ENCODE measurements at regions not wholly inside any gene's neighbourhood (a gene's known extent, or its start where the extent isn't known, plus 50 kb on each side); places are given as distances from the start of the nearest gene placed in this dataset.
A peak's percentile ranks its signal among the peaks of the same experiment; 100 is the strongest.
"Not testable (repeated sequence)": the region's sequence is repeated elsewhere in the genome, so short reads cannot be mapped to it uniquely, and the experiment has no call there.

DNA sequence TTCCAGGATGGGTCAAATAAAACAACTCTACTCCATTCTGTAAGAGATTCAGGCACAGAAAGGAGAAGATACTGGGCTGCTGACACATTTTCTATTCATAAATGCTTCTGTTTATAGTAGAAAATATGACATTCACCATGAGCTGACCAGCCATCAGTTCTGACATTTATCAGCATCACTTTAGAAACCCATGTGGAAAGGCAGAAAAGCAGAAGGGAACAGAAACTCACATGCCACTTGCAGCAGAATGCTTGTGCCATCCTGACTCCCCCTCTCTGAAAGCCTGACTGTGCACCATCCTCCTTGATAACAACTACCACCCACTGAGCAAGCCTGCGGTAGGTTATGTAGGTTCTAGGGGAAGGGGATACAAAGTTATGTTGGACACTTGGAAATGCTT is 527.7 kb downstream of the TTLL7 start:
- DNase-seq (ENCODE audit: extremely low read depth, low read depth), result not testable (repeated sequence)

DNA sequence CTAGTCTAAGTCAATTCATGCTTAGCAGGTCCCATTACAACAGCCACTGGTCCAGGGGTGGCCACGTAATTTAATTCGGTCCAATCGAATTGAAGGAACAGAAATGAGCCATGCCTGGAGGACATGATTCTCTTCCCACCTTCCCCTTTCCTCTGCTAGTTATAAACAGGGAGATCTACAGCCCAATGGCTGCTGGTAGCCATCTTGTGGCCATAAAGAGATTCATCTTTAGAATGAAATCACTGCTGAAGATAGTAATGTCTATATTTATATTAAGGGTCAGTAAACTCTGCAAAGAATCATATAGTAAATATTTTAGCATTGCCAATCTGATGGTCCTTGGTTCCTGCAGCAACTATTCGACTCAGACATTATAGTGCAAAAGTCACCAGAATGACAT is 530.6 kb downstream of the TTLL7 start:
- DNase-seq (ENCODE audit: extremely low read depth, low read depth), result not testable (repeated sequence)

- not testable (repeated sequence) for DNase-seq (ENCODE audit: extremely low read depth, low read depth)
These were observed 541.1 kb downstream of the TTLL7 start for GRCh38 chr1:83457735-83458248.

DNA sequence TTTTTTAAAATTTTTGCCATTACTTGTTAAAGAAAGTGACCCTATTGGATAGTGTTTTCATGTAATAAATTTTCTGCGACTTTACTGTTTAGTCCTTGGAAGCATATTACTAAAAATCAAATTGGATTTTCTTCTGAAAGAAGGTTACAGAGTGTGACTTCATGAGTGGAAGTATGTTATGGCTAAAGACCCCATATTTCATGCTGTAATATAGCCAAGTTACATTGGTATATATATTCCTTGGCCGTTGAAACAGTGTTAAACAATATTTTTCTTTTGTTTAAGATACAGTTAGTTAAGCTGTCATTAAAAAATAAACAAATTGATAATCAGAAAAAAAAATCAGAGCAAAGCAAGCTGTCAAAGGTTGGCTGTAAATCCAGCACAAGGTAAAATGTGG is 541.7 kb downstream of the TTLL7 start:
- DNase-seq (ENCODE audit: extremely low read depth, low read depth), result not testable (repeated sequence)

DNA sequence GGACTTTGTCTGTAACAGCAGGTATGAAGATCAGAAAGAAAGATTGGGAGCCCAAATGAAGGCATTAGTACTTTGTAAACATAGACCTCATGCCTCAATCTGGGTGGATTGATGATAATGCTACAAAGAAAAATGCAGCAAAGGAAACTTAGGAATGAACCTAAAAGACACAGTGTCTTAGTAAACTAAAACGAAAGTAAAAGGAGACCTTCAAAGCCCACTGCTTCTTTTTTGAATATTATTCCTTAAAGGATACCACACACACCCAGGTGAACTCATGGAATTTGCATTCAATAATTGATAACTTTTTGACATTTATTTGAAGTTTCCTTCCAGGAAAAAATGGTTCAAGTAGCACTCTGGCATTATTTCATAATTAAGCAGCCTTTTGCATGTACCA is 543.2 kb downstream of the TTLL7 start:
- not testable (repeated sequence) for DNase-seq (ENCODE audit: extremely low read depth, low read depth)

DNA sequence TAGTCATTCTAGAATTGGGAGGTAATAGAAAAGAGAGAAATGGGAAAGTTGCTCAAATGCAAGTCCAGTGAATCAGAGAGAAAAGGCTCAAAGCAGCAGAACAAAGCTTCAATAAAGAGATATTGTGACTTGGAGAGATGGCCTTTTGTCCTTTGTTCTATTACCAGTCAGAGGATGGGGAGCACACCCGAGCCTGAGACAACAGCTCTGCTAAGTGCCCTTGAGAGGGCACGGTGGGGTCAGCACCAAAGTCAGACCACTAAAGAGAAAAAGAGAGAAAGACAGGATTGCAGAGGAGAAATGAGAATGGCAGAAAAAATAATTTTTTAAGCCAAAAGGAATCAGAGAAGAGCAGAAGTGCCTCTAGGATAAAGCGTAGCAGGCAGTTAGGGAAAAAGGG is 553.1 kb downstream of the TTLL7 start:
- DNase-seq (ENCODE audit: extremely low read depth, low read depth), result not testable (repeated sequence)

- not testable (repeated sequence) for DNase-seq (ENCODE audit: extremely low read depth, low read depth)
These were observed 556.5 kb downstream of the TTLL7 start for GRCh38 chr1:83442412-83442811.

DNA sequence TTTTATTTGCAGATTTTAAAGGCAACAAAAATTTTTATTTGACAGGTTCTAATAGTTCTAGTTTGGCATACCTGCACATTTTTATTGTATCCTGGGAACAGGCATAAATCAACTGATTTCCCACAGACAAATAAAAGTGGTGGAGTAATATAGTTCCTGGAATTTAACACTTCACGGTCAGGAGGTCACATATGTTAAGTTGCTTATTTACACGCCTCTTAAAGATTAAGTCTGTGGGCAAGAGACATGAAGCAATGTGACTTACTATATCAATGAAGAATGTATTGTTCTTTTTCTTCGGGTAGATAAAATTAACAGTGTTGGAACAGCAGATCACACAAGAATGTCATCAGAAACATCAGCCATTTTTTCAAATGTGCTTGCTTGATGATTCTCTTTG is 558.3 kb downstream of the TTLL7 start:
- not testable (repeated sequence) for DNase-seq (ENCODE audit: extremely low read depth, low read depth)

GRCh38 chr1:83440021-83440420 is 558.9 kb downstream of the TTLL7 start:
- DNase-seq (ENCODE audit: extremely low read depth, low read depth), result not testable (repeated sequence)

- DNase-seq (ENCODE audit: extremely low read depth, low read depth), result not testable (repeated sequence)
These were observed 560.6 kb downstream of the TTLL7 start for GRCh38 chr1:83438316-83438715.

DNA sequence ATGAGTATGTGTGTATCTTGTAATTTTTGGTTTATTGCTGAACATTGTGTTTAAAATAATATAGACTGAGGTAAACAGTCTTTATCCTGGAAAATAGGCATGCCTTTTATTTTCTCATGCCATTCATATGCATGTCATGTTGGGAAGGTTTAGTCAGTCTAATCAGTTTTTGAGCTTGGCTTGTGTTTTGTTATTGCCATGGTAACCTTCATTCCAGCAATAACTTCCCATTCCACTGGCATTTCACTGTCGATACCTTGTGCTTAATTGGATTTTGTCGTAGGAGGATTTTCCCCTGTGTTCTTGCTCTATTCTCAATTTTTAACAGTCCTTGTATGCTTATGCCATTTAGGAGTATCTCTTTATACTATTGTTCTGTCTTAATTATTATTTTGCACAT is 563.6 kb downstream of the TTLL7 start:
- DNase-seq (ENCODE audit: extremely low read depth, low read depth), result not testable (repeated sequence)

GRCh38 chr1:83427566-83427965 is 571.4 kb downstream of the TTLL7 start:
- DNase-seq (ENCODE audit: extremely low read depth, low read depth), result not testable (repeated sequence)

DNA sequence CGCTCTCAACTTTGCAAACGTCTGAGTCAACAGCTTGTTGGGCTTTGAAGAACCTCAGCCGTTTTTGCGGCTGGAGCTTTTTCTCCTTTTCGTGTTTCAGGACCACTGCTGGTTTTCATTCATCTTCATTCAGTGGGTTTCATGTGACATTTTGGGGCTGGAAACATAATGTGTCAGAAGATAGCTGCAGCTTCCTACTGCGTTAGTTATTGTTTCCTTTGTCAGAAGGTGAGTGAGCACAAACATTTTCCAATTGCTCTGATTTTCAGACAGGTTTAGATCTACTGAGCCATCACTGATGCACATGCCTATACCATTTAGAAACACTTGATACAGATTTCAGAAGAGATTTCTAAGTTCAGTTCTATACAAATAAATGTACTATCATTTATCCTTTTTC is 575.5 kb downstream of the TTLL7 start:
- not testable (repeated sequence) for DNase-seq (ENCODE audit: extremely low read depth, low read depth)

GRCh38 chr1:83418558-83418957 is 580.4 kb downstream of the TTLL7 start:
- no peak for DNase-seq (ENCODE audit: extremely low read depth, low read depth)
- TF ChIP-seq CTCF (IDR thresholded peaks at IDR 0.05; ENCODE audit: low read depth, low read length), result no peak

DNA sequence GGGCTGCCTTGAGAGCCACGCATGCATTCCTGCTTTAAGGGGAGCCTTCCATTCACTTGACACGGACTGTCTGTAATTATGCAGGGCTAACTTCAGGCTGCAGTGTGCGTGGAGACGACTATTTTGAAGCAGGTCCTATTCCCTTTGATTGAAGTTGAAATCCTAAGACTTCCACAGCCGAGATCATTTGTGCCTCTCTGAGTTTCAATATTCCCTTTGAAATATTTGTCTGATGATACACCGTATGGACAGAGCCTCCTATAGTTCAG is 585.2 kb downstream of the TTLL7 start:
- DNase-seq (ENCODE audit: extremely low read depth, low read depth), result not testable (repeated sequence)

DNA sequence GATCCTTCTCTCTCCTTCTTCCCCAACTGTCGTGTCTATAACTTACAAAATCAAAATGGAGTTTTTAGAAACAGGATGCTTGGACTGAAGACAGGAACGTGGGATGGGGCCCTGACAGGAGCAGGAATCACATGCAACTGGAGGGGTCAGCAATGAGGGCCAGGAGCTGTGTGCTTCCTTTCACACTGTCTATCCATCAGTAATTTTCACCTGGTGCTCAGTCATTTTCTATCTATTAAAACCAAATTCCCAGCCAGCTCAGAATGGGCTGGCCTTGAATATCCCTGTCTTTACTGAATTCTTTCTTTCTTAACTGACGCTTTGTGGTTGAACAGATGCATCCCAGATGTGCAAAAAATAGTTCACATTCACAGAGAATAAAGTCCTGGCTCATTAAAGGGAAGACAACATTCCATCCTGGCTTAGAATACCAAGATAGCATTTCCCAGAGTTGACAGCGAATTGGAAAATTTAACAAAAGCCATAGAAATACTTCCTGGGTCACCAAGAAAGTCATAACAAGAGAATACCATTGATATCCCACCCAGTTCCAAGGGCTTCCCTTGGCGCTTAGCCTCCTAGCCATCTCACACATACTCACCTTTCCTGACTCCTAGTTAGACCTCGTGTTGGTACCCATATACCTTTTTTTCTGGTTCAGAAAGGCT is 588.1 kb downstream of the TTLL7 start:
- peak; percentile 2 for DNase-seq (ENCODE audit: extremely low read depth, low read depth)

DNA sequence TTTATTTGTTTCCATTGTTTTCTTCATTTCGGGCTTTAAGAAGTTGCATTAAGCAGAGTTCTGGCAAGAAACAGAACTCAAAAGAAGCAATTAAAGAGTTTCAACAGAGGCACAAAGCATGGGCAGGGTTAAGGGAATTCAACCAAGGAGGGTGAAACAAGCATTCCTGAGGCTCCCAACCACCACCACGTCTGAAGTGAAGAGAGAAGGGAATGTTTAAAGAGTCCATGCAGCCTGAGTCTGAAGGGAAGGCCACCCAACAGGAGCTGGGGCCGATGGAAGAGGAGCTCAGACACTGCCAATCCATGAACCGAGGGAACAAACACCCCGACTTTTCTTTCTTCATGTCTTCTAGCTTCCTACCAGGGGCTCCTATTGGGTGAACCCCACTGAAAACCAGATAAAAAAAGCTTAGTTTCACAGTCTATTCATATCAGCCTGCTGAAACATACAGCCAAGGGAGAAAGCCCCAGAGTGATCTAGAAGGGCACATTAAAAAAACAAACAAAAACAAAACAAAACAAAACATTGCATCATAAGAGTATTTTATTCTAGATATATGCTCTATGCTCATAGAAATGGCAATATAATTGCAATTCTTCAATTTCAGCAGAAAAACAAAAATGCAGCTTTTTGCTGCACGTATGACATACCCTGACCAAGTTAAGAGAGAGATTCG is 592.1 kb downstream of the TTLL7 start:
- not testable (repeated sequence) for DNase-seq (ENCODE audit: extremely low read depth, low read depth)

DNA sequence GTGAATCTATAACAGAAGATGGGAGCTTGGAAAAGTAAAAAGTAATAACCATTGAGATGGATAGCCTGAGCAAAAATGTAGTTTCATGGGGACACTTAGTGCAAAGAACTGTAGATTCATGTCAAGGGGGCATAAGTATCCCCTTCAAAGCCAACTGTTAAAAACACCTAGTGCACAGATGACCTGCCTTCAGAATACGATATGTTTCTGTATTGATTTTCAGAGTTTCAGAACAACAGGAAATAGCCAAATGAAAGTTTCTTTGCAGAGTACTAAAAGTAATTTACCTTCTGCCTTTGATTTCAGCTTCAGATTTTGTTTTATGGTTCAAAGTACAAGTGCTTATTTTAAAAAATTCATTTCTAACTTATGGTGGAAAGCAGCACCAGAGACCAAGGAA is 593.1 kb downstream of the TTLL7 start:
- DNase-seq (ENCODE audit: extremely low read depth, low read depth), result not testable (repeated sequence)

- not testable (repeated sequence) for DNase-seq (ENCODE audit: extremely low read depth, low read depth)
These were observed 595.4 kb downstream of the TTLL7 start for GRCh38 chr1:83403500-83403899.

DNA sequence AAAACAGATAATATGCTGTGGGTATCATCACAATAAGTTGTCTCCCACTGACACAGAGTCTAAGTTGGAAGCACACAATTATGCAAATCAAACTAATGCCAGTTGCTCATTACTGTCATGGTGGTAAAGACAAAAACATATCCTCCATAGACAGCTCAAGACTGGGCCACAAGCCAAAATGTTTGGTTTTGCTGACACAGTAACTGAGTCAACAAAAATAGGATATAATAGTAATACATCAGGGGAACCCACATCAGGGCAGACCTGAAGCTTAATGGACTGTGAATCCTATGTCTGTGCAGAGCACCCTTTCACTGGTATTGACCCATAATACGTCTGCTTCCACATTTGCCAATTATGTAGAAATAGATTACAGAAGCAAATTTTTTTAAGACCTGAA is 597.8 kb downstream of the TTLL7 start:
- not testable (repeated sequence) for DNase-seq (ENCODE audit: extremely low read depth, low read depth)

GRCh38 chr1:83400173-83400572 is 598.8 kb downstream of the TTLL7 start:
- not testable (repeated sequence) for DNase-seq (ENCODE audit: extremely low read depth, low read depth)

All from AG09319 (cell line).